CD8-positive, alpha-beta memory T cell (primary cell): ENCODE measurements at regions not wholly inside any gene's neighbourhood (a gene's known extent, or its start where the extent isn't known, plus 50 kb on each side); places are given as distances from the start of the nearest gene placed in this dataset.
"Not testable (repeated sequence)": the region's sequence is repeated elsewhere in the genome, so short reads cannot be mapped to it uniquely, and the experiment has no call there.

Experiments used
- CTCF ChIA-PET: fragments of 350-600 bp; sonication (Branson Sonifier 250); formaldehyde crosslinking; loops from one replicate; lab custom pipeline; 2021; ENCODE audit warnings: antibody characterized with exemption; lab: Charles Lee
- POLR2A ChIA-PET: fragments of 350-600 bp; sonication (Branson Sonifier 250); formaldehyde crosslinking; loops from one replicate; lab custom pipeline; 2021; ENCODE audit warnings: antibody characterized with exemption; lab: Charles Lee
- DNase-seq, 5 donors: peaks; one replicate each; pipeline versions ENCODE4 v3.0.0 to v3.0.0-alpha.2; 2020 to 2022; ENCODE audit warnings: mixed read lengths in 1 of 5
- H3K27ac ChIP-seq: one replicate; pipeline ENCODE4 v1.7.0; 2013; ENCODE audit warnings: low read depth, mild to moderate bottlenecking, low read length, moderate library complexity
- H3K27me3 ChIP-seq: 2 replicates; pipeline ENCODE4 v1.7.0; 2013; ENCODE audit warnings: low read length, mild to moderate bottlenecking; ENCODE audit not compliant: insufficient read depth, poor library complexity, severe bottlenecking
- H3K36me3 ChIP-seq: 2 replicates; pipeline ENCODE4 v1.7.0; 2013; ENCODE audit warnings: mild to moderate bottlenecking, low read length, moderate library complexity; ENCODE audit not compliant: insufficient read depth
- H3K4me1 ChIP-seq: 2 replicates; pipeline ENCODE4 v1.7.0; 2013; ENCODE audit warnings: mild to moderate bottlenecking, low read length, moderate library complexity; ENCODE audit not compliant: insufficient read depth
- H3K4me3 ChIP-seq: 2 replicates; pipeline ENCODE4 v1.7.0; 2013; ENCODE audit warnings: mild to moderate bottlenecking, low read length
- H3K9me3 ChIP-seq: 2 replicates; pipeline ENCODE4 v1.7.0; 2013; ENCODE audit warnings: mild to moderate bottlenecking, low read length
- H3K27ac Mint-ChIP-seq, 8 donors: one replicate each; pipeline ENCODE4 v1.8.0; 2020 to 2021; ENCODE audit warnings: mixed read lengths in 8 of 8, mild to moderate bottlenecking in 6 of 8, inconsistent platforms in 3 of 8, moderate library complexity in 3 of 8
- H3K27me3 Mint-ChIP-seq, 2 donors: one replicate each; pipeline ENCODE4 v1.8.0; 2020 to 2021; ENCODE audit warnings: mixed read lengths in 2 of 2, mild to moderate bottlenecking in 1 of 2, moderate library complexity in 1 of 2
- H3K36me3 Mint-ChIP-seq, 3 donors: one replicate each; pipeline ENCODE4 v1.8.0; 2020 to 2021; ENCODE audit warnings: mixed read lengths in 3 of 3, inconsistent platforms in 1 of 3, mild to moderate bottlenecking in 1 of 3
- H3K4me1 Mint-ChIP-seq, 3 donors: one replicate each; pipeline ENCODE4 v1.8.0; 2020 to 2021; ENCODE audit warnings: mixed read lengths in 3 of 3, inconsistent platforms in 1 of 3, mild to moderate bottlenecking in 1 of 3
- H3K4me3 Mint-ChIP-seq, 7 donors: one replicate each; pipeline ENCODE4 v1.8.0; 2020 to 2021; ENCODE audit warnings: mixed read lengths in 7 of 7, mild to moderate bottlenecking in 6 of 7, moderate library complexity in 4 of 7, inconsistent platforms in 2 of 7
- H3K9me3 Mint-ChIP-seq, 5 donors: one replicate each; pipeline ENCODE4 v1.8.0; 2020 to 2022; ENCODE audit warnings: mixed read lengths in 5 of 5, mild to moderate bottlenecking in 3 of 5, moderate library complexity in 2 of 5, inconsistent platforms in 1 of 5

- no peaks in the 10 kb centered on the region for H3K9me3 ChIP-seq
- H3K27me3 ChIP-seq = no peaks in the 10 kb centered on the region
- no peaks in the 10 kb centered on the region for H3K36me3 Mint-ChIP-seq
- H3K4me1 ChIP-seq = no peaks in the 10 kb centered on the region
- ChIA-PET POLR2A (no interaction called here), CTCF (no interaction called here)
- H3K4me3 ChIP-seq = no peak overlapping the region
- H3K9me3 Mint-ChIP-seq = peaks cover 0 to 15% (median 8%) of the 10 kb centered on the region in 5 donors
- no peaks in the 10 kb centered on the region for H3K36me3 ChIP-seq
- no peak overlapping the region for H3K27ac ChIP-seq
- no peak overlapping the region for H3K4me3 Mint-ChIP-seq
- H3K27ac Mint-ChIP-seq = no peak overlapping the region
- H3K27me3 Mint-ChIP-seq = peaks cover 0 to 9% of the 10 kb centered on the region in 2 donors
- DNase-seq = no peak
- H3K4me1 Mint-ChIP-seq = no peaks in the 10 kb centered on the region
Observed at GRCh38 chr9:107836300-107836699, 346.7 kb upstream of the KLF4 start.

DNA sequence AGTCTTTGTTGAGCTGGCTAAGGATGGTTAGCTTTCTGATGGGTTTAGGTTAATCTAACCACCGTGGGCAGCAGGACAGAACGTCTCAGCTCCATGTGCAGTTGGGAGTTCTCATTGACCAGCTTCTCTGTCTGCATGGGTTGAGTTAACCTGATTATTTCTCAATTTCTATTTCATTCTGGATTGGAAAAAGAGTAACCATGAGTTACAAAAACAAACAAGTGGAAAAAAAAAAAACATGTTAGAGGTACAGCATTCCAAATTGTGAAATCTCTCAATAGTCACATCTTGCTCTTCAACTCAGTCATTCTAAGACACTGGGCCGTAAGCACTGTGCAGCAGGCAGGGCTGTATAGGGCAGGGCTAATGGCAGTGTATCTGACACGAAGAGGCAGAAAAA lies 343.7 kb upstream of the KLF4 start:
- Histone ChIP-seq H3K9me3 (no peaks in the 10 kb centered on the region), H3K36me3 (no peaks in the 10 kb centered on the region), H3K27me3 (no peaks in the 10 kb centered on the region), H3K4me3 (no peak overlapping the region), H3K27ac (no peak overlapping the region), H3K4me1 (no peaks in the 10 kb centered on the region)
- peaks cover 7 to 32% (median 10%) of the 10 kb centered on the region in 5 donors for H3K9me3 Mint-ChIP-seq
- peaks cover 0 to 9% of the 10 kb centered on the region in 2 donors for H3K27me3 Mint-ChIP-seq
- H3K4me1 Mint-ChIP-seq = no peaks in the 10 kb centered on the region
- ChIA-PET CTCF (no interaction called here), POLR2A (no interaction called here)
- H3K4me3 Mint-ChIP-seq = no peak overlapping the region
- no peak overlapping the region for H3K27ac Mint-ChIP-seq
- no peaks in the 10 kb centered on the region for H3K36me3 Mint-ChIP-seq
- DNase-seq = no peak

DNA sequence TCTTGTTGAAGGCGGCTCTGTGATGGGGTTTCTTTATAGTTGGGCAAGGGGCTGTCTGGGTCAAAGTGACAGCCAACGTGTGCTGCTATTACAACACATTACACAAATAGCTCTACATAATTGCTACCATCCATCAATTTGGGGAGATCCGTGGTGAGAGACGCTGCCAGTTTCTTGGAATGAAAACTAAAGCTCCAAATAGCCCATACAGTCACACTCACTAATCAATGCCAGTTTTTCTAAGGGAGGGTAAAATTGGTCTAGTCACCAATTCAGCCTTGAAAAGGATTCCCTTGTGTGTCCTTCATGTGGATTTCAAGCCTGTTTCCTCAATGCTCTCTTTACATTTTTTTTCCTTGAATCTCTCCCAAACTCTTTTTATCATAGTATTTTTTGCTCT lies 343.3 kb upstream of the KLF4 start:
- no peak overlapping the region for H3K4me3 Mint-ChIP-seq
- Histone ChIP-seq H3K27me3 (no peaks in the 10 kb centered on the region), H3K27ac (no peak overlapping the region), H3K9me3 (no peaks in the 10 kb centered on the region), H3K4me1 (no peaks in the 10 kb centered on the region), H3K36me3 (no peaks in the 10 kb centered on the region), H3K4me3 (no peak overlapping the region)
- CTCF ChIA-PET = no interaction called here
- no peak for DNase-seq
- no peaks in the 10 kb centered on the region for H3K36me3 Mint-ChIP-seq
- POLR2A ChIA-PET = no interaction called here
- peaks cover 7 to 32% (median 10%) of the 10 kb centered on the region in 5 donors for H3K9me3 Mint-ChIP-seq
- H3K27me3 Mint-ChIP-seq = peaks cover 0 to 9% of the 10 kb centered on the region in 2 donors
- H3K4me1 Mint-ChIP-seq = no peaks in the 10 kb centered on the region
- no peak overlapping the region for H3K27ac Mint-ChIP-seq

DNA sequence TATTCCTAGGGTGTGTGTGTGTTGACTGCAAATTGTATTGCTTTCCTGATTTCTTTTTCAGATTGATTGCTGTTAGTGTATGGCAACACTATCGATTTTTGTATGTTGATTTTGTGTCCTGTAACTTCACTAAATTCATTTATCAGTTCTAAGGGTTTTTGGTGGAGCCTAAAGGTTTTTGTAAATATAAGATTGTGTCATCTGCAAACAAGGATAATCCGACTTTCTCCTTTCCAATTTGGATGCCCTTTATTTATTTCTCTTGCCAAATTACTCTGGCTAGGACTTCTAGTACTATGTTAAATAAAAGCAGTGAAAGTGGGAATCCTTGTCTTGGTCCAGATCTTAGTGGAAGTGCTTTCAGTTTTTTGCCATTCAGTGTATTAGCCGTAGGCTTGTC lies 340.9 kb upstream of the KLF4 start:
- Mint-ChIP-seq H3K27me3 (peaks cover 0 to 5% of the 10 kb centered on the region in 2 donors), H3K9me3 (peaks cover 7 to 29% (median 8%) of the 10 kb centered on the region in 5 donors), H3K4me3 (no peak overlapping the region), H3K4me1 (no peaks in the 10 kb centered on the region), H3K27ac (no peak overlapping the region), H3K36me3 (no peaks in the 10 kb centered on the region)
- Histone ChIP-seq H3K27me3 (no peaks in the 10 kb centered on the region), H3K36me3 (no peaks in the 10 kb centered on the region), H3K4me3 (no peak overlapping the region), H3K27ac (no peak overlapping the region), H3K9me3 (no peaks in the 10 kb centered on the region), H3K4me1 (no peaks in the 10 kb centered on the region)
- ChIA-PET CTCF (no interaction called here), POLR2A (no interaction called here)
- DNase-seq = no peak

GRCh38 chr9:107827884-107828283 lies 338.3 kb upstream of the KLF4 start:
- H3K36me3 Mint-ChIP-seq = no peaks in the 10 kb centered on the region
- no peaks in the 10 kb centered on the region for H3K36me3 ChIP-seq
- ChIA-PET CTCF (no interaction called here), POLR2A (no interaction called here)
- no peak overlapping the region for H3K27ac ChIP-seq
- no peak overlapping the region for H3K27ac Mint-ChIP-seq
- peaks cover 6 to 29% (median 7%) of the 10 kb centered on the region in 5 donors for H3K9me3 Mint-ChIP-seq
- H3K4me3 ChIP-seq = no peak overlapping the region
- no peak overlapping the region for H3K4me3 Mint-ChIP-seq
- DNase-seq = no peak
- H3K9me3 ChIP-seq = no peaks in the 10 kb centered on the region
- no peaks in the 10 kb centered on the region for H3K4me1 Mint-ChIP-seq
- H3K27me3 Mint-ChIP-seq = peaks cover 0 to 5% of the 10 kb centered on the region in 2 donors
- H3K27me3 ChIP-seq = no peaks in the 10 kb centered on the region
- H3K4me1 ChIP-seq = no peaks in the 10 kb centered on the region

DNA sequence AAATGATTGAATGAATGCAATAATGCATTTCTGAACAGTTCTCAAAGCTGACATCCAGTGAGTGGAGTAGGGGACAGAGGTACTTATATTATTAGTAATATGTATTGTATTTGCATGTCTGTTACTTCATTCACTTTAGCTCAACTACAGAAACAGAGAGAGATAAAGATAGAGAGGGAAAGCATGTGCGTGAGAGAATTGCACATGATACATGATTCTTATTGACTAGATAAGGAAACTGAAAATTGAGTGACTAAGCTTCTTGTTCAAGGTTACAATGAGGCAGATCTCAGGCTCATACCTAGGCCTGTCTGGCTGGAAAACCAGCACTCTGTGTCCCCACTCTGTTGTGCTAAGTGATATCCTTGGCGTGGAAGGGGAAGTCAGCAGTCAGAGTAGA lies 337.7 kb upstream of the KLF4 start:
- Histone ChIP-seq H3K4me1 (no peaks in the 10 kb centered on the region), H3K4me3 (no peak overlapping the region), H3K27ac (no peak overlapping the region), H3K9me3 (no peaks in the 10 kb centered on the region), H3K27me3 (no peaks in the 10 kb centered on the region), H3K36me3 (no peaks in the 10 kb centered on the region)
- ChIA-PET POLR2A (no interaction called here), CTCF (no interaction called here)
- Mint-ChIP-seq H3K36me3 (no peaks in the 10 kb centered on the region), H3K4me3 (no peak overlapping the region), H3K4me1 (no peaks in the 10 kb centered on the region), H3K27me3 (peaks cover 0 to 3% of the 10 kb centered on the region in 2 donors), H3K9me3 (peaks cover 2 to 24% (median 6%) of the 10 kb centered on the region in 5 donors), H3K27ac (no peak overlapping the region)
- DNase-seq = no peak

- H3K27ac Mint-ChIP-seq, CTCF ChIA-PET, H3K4me3 ChIP-seq, H3K4me3 Mint-ChIP-seq, H3K27me3 Mint-ChIP-seq, DNase-seq, H3K36me3 ChIP-seq, H3K4me1 ChIP-seq, H3K27me3 ChIP-seq, H3K9me3 ChIP-seq, H3K27ac ChIP-seq, H3K4me1 Mint-ChIP-seq, POLR2A ChIA-PET, H3K36me3 Mint-ChIP-seq: not testable (repeated sequence)
- peaks cover 0 to 24% (median 6%) of the 10 kb centered on the region in 5 donors for H3K9me3 Mint-ChIP-seq
Observed at GRCh38 chr9:107826688-107826983, 337.1 kb upstream of the KLF4 start.

DNA sequence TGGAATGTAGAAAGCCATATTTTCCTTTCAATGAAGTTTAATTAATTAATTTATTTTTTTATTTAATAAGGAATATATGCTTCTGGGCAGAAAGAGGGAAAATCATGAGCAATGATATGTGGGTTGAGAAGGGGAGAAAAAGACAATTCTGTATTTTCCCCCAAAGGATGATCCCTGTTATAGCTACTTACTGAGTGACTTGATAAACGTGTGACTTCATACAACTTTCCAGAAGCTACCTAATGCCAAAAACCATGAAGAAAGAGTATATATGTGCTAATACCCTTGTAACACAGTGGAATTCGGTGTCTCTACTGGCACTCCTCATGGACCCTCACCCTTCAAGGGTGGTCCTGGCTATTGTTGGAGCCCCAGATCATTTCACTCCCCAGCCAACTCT lies 335.0 kb upstream of the KLF4 start:
- no peak overlapping the region for H3K4me3 Mint-ChIP-seq
- H3K36me3 Mint-ChIP-seq = no peaks in the 10 kb centered on the region
- no peaks in the 10 kb centered on the region for H3K27me3 Mint-ChIP-seq
- H3K4me1 Mint-ChIP-seq = no peaks in the 10 kb centered on the region
- H3K9me3 Mint-ChIP-seq = peaks cover 0 to 8% (median 3%) of the 10 kb centered on the region in 5 donors
- Histone ChIP-seq H3K27me3 (no peaks in the 10 kb centered on the region), H3K4me3 (no peak overlapping the region), H3K9me3 (no peaks in the 10 kb centered on the region), H3K27ac (no peak overlapping the region), H3K36me3 (no peaks in the 10 kb centered on the region), H3K4me1 (no peaks in the 10 kb centered on the region)
- no peak for DNase-seq
- no peak overlapping the region for H3K27ac Mint-ChIP-seq
- ChIA-PET CTCF (interaction anchor here (1.0 kb wide), 1 partner anchor 9 kb away, joined by 4 read pairs; no protein-coding TSS in a partner anchor), POLR2A (no interaction called here)
